HCT116 (cell line): ENCODE measurements at regions not wholly inside any gene's neighbourhood (a gene's known extent, or its start where the extent isn't known, plus 50 kb on each side); places are given as distances from the start of the nearest gene placed in this dataset.

ENCODE experiments used
- ATAC-seq: fragments of 200-7000 bp; cut with Tn5 transposase; 2 replicates; pipeline ENCODE4 v1.9.1; 2020; ENCODE audit warnings: mild to moderate bottlenecking, moderate library complexity
- BruUV-seq: library from RNA; stranded (reverse); fragments of 400-500 nt; replicated peaks from 2 replicates; lab custom pipeline; 2021; lab: Mats Ljungman, UMichigan
- CTCF ChIA-PET: fragments of 300-600 bp; sonication (Branson Sonifier 250); formaldehyde crosslinking; loops from one replicate; lab custom pipeline; 2021; ENCODE audit warnings: antibody characterized with exemption; lab: Charles Lee
- POLR2A ChIA-PET: fragments of 300-600, 350-600 bp; sonication (Branson Sonifier 250); formaldehyde crosslinking; loops from one replicate; lab custom pipeline; 2021; ENCODE audit warnings: antibody characterized with exemption; lab: Charles Lee
- RAD21 ChIA-PET, 2 experiments: fragments of 300-600 bp; sonication (Branson Sonifier 250); formaldehyde crosslinking; loops; one replicate each; lab custom pipeline; 2023; ENCODE audit warnings: low total read pairs in 2 of 2; ENCODE audit not compliant: uncharacterized antibody in 2 of 2, unreplicated experiment in 2 of 2, low non-redundant PET in 1 of 2; lab: Charles Lee
- DNase-seq: peaks from one replicate; pipeline ENCODE4 v3.0.0-alpha.2; 2010; ENCODE audit warnings: low read depth, low spot score
- H2AFZ ChIP-seq: fragments of 200-600 bp; shearing (Covaris generic), sonication (generic); 2 replicates; pipeline ENCODE4 v1.6.1; 2017; ENCODE audit warnings: low read depth, mixed run types, mixed read lengths, antibody characterized with exemption, low read length; ENCODE audit not compliant: poor library complexity, severe bottlenecking
- H3K27ac ChIP-seq: 2 replicates; pipeline ENCODE4 v1.5.1; 2012; ENCODE audit warnings: low read depth, low read length
- H3K27me3 ChIP-seq: fragments of 200-600 bp; sonication (generic); 2 replicates; pipeline ENCODE4 v1.6.1; 2016; ENCODE audit warnings: mixed run types, low read length, mixed read lengths; ENCODE audit not compliant: insufficient read depth
- H3K36me3 ChIP-seq, 2 experiments: fragments of 200-500 bp in 1 of 2; fragments of 200-600 bp in 1 of 2; sonication (Bioruptor generic) in 1 of 2; sonication (generic) in 1 of 2; 2 replicates each; pipeline versions ENCODE4 v1.5.1 to v1.6.1; 2014 to 2016; ENCODE audit warnings: low read length in 2 of 2, inconsistent platforms in 1 of 2, mixed read lengths in 1 of 2, mixed run types in 1 of 2; ENCODE audit not compliant: insufficient read depth in 2 of 2, control insufficient read depth in 1 of 2
- H3K4me1 ChIP-seq, 2 experiments: fragments of 200-600 bp in 1 of 2; sonication (generic) in 1 of 2; 2 replicates each; pipeline versions ENCODE4 v1.5.1 to v1.6.1; 2012 to 2017; ENCODE audit warnings: low read length in 2 of 2, inconsistent platforms in 1 of 2, mild to moderate bottlenecking in 1 of 2, mixed read lengths in 1 of 2, mixed run types in 1 of 2, moderate library complexity in 1 of 2; ENCODE audit not compliant: insufficient read depth in 2 of 2, control insufficient read depth in 1 of 2
- H3K4me2 ChIP-seq: fragments of 200-600 bp; sonication (generic); 2 replicates; pipeline ENCODE4 v1.6.1; 2017; ENCODE audit warnings: mixed run types, low read length, mixed read lengths
- H3K4me3 ChIP-seq, 2 experiments: fragments of 200-600 bp in 1 of 2; sonication (generic) in 1 of 2; replicated peaks in 1 of 2; 2 replicates each; pipeline ENCODE4 v1.5.1; 2011 to 2016; ENCODE audit warnings: low read length in 2 of 2, control low read depth in 1 of 2, low read depth in 1 of 2, mild to moderate bottlenecking in 1 of 2, mixed read lengths in 1 of 2, mixed run types in 1 of 2
- H3K79me2 ChIP-seq: fragments of 200-600 bp; sonication (generic); 2 replicates; pipeline ENCODE4 v1.6.1; 2017; ENCODE audit warnings: mild to moderate bottlenecking, mixed run types, low read length, moderate library complexity, mixed read lengths; ENCODE audit not compliant: insufficient read depth
- H3K9ac ChIP-seq: fragments of 200-600 bp; sonication (generic); 2 replicates; pipeline ENCODE4 v1.6.1; 2016; ENCODE audit warnings: low read length, mixed read lengths
- H3K9me2 ChIP-seq: fragments of 200-600 bp; sonication (generic), shearing (Covaris generic); 2 replicates; pipeline ENCODE4 v1.6.1; 2017; ENCODE audit warnings: mixed run types, mild to moderate bottlenecking, moderate library complexity; ENCODE audit not compliant: insufficient read depth
- H3K9me3 ChIP-seq, 2 experiments: fragments of 200-500 bp in 1 of 2; fragments of 200-600 bp in 1 of 2; sonication (Bioruptor generic) in 1 of 2; sonication (generic) in 1 of 2; 2 replicates each; pipeline ENCODE4 v1.6.1; 2014 to 2017; ENCODE audit warnings: low read length in 2 of 2, mixed read lengths in 2 of 2, inconsistent platforms in 1 of 2, low read depth in 1 of 2, mild to moderate bottlenecking in 1 of 2, mixed run types in 1 of 2, moderate library complexity in 1 of 2; ENCODE audit not compliant: control insufficient read depth in 1 of 2, insufficient read depth in 1 of 2
- H4K20me1 ChIP-seq: fragments of 200-600 bp; sonication (generic), shearing (Covaris generic); 2 replicates; pipeline ENCODE4 v1.6.1; 2017; ENCODE audit warnings: mixed run types, mild to moderate bottlenecking, moderate library complexity; ENCODE audit not compliant: insufficient read depth
- CBX3 ChIP-seq: IDR thresholded peaks from 2 replicates; pipeline ENCODE4 v1.6.1; 2012; ENCODE audit warnings: low read depth
- CEBPB ChIP-seq: IDR thresholded peaks from 2 replicates; pipeline ENCODE4 v1.6.1; 2012; ENCODE audit warnings: low read depth
- EZH2 ChIP-seq: fragments of 200-600 bp; sonication (generic); IDR thresholded peaks from 2 replicates; pipeline ENCODE4 v1.6.1; 2017; ENCODE audit warnings: antibody characterized with exemption, mixed run types
- FOSL1 ChIP-seq: IDR thresholded peaks from 2 replicates; pipeline ENCODE4 v1.6.1; 2012; ENCODE audit warnings: low read depth
- POLR2AphosphoS5 ChIP-seq: IDR thresholded peaks from 2 replicates; pipeline ENCODE4 v1.6.1; 2011; ENCODE audit warnings: mild to moderate bottlenecking, low read depth, low read length, moderate library complexity
- RAD21 ChIP-seq: IDR thresholded peaks from 2 replicates; pipeline ENCODE4 v1.6.1; 2012; ENCODE audit warnings: low read depth, mild to moderate bottlenecking
- SIN3A ChIP-seq: IDR thresholded peaks from 2 replicates; pipeline ENCODE4 v1.6.1; 2012; ENCODE audit warnings: low read depth
- SRF ChIP-seq: IDR thresholded peaks from 2 replicates; pipeline ENCODE4 v1.6.1; 2012; ENCODE audit warnings: low read depth
- TCF7L2 ChIP-seq: IDR thresholded peaks from 2 replicates; pipeline ENCODE4 v1.7.0; 2011; ENCODE audit warnings: borderline replicate concordance, inconsistent platforms; ENCODE audit not compliant: insufficient read depth, insufficient read length; ENCODE audit errors: extremely low read depth
- intact Hi-C: fragments of 100-400 bp; cut with micrococcal nuclease; formaldehyde crosslinking; loops from 2 replicates; pipeline ENCODE4 v1.10.0; 2022
- TF ChIP-seq, protein P1 (sequence below): IDR thresholded peaks from 2 replicates; pipeline ENCODE4 v1.6.1; 2012; ENCODE audit warnings: low read depth

DNA sequence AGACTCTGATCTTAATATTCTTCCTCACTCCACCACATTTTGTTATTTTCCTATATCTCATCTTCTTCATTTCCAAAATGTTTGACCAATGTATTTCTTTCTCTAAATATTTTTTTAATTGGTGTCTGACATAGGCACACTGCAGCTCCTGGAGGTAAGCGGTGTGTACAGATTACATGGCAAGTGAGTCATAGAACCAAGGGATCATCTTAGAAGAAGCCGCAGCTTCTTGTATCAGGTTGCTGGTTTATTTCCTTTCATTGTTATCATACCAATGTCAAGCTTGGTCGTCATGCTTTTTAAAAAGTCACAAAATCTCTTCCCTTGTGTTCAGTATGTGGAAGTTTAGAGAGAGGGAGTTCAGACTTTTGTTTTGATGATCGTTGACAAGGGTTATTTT is 526.1 kb upstream of the CDH18 start:
- DNase-seq, result no peak

More for the DNA sequence above, 526.1 kb upstream of the CDH18 start:
- ChIA-PET POLR2A (no interaction called here), RAD21 (no interaction called here), CTCF (no interaction called here)
- H3K9me3 ChIP-seq, result peaks cover 18 to 25% of the 10 kb centered on the region in 2 experiments; a peak in 2 of 4 replicates
- no peak overlapping the region for H3K9ac ChIP-seq
- no peaks in the 10 kb centered on the region for H4K20me1 ChIP-seq
- no peaks in the 10 kb centered on the region for H3K79me2 ChIP-seq
- BruUV-seq, result no TSS peak
- no peaks in the 10 kb centered on the region for H3K27me3 ChIP-seq
- intact Hi-C loops, result no loop called here
- no peaks in the 10 kb centered on the region for H3K9me2 ChIP-seq
- no peak overlapping the region for H3K4me3 ChIP-seq
- H3K27ac ChIP-seq, result no peak overlapping the region
- no peak for TF ChIP-seq FOSL1
- TF ChIP-seq SIN3A, result no peak
- no peak for TF ChIP-seq SRF
- no peak for TF ChIP-seq POLR2AphosphoS5
- TF ChIP-seq CEBPB, result no peak
- no peak for TF ChIP-seq CBX3
- no peak for TF ChIP-seq RAD21
- TF ChIP-seq TCF7L2, result no peak
- TF ChIP-seq, protein P1, sequence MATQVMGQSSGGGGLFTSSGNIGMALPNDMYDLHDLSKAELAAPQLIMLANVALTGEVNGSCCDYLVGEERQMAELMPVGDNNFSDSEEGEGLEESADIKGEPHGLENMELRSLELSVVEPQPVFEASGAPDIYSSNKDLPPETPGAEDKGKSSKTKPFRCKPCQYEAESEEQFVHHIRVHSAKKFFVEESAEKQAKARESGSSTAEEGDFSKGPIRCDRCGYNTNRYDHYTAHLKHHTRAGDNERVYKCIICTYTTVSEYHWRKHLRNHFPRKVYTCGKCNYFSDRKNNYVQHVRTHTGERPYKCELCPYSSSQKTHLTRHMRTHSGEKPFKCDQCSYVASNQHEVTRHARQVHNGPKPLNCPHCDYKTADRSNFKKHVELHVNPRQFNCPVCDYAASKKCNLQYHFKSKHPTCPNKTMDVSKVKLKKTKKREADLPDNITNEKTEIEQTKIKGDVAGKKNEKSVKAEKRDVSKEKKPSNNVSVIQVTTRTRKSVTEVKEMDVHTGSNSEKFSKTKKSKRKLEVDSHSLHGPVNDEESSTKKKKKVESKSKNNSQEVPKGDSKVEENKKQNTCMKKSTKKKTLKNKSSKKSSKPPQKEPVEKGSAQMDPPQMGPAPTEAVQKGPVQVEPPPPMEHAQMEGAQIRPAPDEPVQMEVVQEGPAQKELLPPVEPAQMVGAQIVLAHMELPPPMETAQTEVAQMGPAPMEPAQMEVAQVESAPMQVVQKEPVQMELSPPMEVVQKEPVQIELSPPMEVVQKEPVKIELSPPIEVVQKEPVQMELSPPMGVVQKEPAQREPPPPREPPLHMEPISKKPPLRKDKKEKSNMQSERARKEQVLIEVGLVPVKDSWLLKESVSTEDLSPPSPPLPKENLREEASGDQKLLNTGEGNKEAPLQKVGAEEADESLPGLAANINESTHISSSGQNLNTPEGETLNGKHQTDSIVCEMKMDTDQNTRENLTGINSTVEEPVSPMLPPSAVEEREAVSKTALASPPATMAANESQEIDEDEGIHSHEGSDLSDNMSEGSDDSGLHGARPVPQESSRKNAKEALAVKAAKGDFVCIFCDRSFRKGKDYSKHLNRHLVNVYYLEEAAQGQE, result no peak
- no peak for TF ChIP-seq EZH2
- no peaks in the 10 kb centered on the region for H3K4me1 ChIP-seq
- no peak overlapping the region for H3K4me2 ChIP-seq
- no peaks in the 10 kb centered on the region for H3K36me3 ChIP-seq
- ATAC-seq, result no peak
- H2AFZ ChIP-seq, result no peak overlapping the region
